HG03139 (cell line): ENCODE measurements at regions not wholly inside any gene's neighbourhood (a gene's known extent, or its start where the extent isn't known, plus 50 kb on each side); places are given as distances from the start of the nearest gene placed in this dataset.

Source experiments
- ATAC-seq: cut with Tn5 transposase; IDR thresholded peaks from one replicate; pipeline ENCODE4 v1.9.1; 2021; ENCODE audit not compliant: unreplicated experiment

DNA sequence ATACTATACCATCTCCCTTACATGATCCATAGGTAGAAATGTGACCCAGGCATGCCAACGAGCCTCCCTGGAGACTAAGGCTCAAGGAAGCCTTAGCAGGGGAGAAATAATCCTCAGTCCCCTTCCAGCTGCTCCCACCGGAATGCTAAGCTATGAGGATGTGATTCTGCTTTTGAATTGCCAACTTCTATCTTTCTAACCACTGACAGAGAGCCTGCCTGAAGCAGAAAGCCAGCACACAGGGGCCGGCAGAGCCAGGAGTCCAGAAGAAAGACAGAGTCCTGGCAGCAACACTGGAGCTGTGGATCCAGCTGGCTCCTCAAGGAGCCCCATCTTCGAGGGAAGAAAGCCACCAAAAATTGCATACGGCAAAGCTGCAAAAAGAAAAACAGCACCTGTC, 579.6 kb upstream of the CDH5 start:
- ATAC-seq, result no peak

DNA sequence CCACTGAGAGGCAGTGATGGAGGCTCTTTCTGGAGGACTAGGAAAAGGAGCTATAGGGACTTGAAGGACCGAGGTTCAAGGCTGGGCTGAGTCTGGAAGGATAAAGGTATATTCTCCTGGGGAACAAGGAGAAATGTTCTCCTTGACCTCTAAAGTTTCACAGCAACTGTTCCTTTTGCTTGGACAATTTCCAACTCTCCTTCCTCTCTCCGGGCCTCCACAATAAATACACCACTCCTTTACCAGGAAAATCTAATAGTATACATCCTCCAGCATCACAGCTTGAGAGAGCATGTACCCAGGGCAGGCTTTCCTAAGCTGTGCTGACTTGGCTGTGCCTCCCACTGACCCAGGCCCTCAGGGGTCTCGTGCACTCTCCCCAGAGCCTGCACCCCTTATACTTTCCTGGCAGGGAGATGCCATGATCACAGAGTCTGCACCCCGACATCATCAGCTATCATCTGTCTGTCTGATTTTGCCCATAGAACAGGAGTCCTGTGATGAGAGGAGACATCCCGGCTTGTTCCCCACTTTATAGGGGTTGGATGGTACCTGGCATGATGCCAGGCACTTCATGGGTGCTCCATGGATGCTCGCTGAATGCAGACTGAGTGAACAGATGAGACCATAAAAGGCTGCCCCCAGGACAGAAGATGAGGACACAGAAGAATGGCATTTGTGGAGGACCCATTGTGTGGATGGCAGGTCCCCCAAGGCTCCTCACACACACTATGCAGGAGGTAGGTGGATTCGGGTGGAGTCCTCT, 582.6 kb upstream of the CDH5 start:
- no peak for ATAC-seq

DNA sequence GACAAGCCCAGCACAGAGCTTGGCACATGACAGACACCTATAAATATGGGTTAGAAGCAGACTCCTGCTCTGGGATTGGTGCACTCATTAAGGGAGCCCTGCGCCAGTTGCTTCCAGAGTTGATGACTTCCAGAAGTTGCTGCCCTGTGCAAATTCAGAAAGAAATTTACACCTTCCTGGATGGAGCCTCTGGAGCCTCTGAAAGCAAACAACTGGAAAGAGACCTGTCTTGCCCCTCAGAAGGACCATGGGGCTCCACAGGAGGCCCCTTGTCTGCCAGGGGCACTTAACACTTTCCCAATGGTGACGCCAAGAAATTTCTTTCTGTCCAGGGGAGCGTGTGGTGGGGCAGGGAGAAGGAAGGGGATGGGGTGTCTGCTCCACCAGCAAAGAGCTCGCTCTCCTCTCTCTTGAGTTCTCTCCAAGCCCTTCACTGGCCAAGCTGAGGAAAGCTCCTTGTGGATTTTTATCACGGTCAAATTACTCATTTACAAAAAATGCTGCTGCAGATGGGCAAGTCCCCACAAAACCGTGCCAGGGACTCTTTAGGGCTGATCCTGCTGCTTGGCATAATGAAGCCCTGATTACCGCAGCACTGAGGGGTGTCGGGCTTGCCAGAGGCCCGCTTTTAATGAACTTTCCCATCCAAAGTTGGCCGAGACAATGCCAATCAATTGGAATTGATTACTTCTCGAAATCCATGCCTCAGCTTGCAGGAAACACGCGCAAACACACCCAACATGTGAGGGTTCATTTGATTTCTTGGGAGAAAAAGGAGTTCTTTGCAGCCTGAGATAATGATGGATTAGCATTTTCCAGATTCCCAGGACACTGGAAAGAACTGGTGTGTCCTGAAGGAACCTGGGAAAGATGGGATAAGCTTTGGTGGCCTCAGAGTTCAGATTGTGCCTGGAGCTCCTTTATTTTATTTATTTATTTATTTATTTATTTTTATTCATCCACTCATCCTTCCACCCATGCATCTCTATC, 583.6 kb upstream of the CDH5 start:
- no peak for ATAC-seq

DNA sequence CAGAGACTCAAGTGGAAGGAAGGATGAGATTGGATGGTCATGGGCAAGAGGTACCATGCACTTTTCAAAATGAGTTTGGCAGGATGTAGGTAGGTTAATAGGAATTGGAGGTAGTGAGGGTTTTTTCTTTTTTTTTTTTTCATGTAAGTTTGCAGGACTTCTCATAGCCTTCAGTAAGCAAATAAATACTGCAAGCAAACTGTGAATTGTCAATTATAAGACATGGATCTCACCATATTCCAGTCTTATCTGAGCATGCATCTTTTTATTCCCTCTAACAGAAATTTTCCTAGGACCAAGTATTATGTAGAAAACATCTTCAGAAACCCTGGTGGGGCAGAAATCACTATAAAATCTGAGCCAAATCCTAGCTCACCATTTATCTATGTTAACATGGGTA, 584.6 kb upstream of the CDH5 start:
- ATAC-seq, result no peak

DNA sequence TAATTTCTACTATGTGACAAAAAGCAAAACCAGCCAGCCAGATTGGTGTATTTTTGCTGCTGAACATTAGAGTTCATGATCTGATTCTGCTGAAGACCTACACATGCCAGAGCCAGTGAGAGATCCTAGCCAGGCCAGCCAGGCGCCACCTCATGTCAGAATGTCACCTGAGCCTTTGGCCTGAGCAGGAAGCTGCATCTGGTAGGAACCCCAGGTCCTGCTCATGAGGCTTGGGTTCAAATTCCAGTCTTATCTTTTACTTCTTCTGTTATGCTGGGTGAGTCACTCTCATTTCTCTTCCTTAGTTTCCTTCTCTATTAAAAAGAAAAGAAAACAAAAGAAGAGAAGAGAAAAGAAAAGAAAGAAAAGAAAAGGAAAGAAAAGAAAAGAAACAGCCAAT, 585.1 kb upstream of the CDH5 start:
- no peak for ATAC-seq

DNA sequence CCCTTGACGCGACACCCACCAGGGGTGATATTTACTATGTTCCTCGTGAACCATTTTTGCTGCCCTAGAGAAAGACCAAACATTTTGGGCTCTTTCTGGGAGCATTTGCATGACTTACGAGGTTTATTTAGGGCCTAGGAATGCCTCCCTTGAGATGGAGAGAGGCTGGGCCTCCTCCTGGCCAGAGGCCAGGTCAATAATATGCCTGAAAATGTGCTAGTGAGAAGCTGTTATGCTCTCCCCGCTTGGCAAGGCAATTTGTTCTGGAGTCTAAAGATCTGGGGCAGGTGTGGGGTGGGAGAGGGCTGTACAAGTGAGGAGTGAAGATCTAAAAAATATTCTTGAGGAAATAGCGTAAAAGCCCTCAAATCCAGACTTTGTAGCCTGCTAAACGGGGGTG, 587.3 kb upstream of the CDH5 start:
- ATAC-seq, result no peak

DNA sequence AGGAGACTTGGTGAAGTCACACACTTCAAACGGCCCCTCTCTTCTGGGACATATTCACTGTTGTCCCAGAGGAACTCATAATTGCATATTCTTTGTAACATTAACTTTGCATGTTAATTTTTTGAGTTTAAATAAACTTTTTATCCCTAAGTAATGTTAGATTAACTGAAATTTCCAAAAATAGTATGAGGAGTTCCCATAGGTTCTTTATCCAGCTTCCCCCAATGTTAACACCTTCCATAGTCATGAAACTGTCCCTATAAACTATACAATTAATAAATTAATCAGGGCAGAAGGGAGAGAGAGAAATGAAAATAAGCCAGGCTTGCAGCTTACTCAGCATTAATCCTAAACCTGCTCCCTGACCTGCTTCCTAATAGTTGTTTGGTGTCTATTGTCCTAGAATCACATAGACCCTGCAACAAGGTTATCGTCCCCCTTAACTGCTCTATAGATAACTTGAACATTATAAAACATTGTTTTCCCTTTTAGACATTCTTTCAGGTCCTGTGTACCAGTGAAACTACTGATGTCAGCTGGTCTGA, 589.8 kb upstream of the CDH5 start:
- no peak for ATAC-seq

DNA sequence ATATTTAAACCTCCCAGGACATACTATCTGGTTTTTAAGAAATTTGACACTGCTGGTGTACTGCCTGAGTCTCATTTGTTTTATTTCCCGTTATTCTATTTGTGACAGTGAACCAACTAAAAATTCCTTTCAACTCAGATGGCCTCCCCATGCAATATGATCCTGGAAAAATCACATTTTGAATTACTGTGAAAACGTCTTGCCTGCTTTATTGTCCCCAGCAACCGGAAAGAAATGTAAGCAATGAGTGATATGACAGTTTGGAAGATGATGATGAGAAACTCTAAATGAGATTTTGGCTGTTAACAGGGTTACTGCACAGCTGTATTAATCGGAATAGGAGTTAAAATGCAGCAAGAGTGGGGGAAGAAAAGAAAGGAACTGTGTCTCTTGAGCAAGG, 590.7 kb upstream of the CDH5 start:
- no peak for ATAC-seq

DNA sequence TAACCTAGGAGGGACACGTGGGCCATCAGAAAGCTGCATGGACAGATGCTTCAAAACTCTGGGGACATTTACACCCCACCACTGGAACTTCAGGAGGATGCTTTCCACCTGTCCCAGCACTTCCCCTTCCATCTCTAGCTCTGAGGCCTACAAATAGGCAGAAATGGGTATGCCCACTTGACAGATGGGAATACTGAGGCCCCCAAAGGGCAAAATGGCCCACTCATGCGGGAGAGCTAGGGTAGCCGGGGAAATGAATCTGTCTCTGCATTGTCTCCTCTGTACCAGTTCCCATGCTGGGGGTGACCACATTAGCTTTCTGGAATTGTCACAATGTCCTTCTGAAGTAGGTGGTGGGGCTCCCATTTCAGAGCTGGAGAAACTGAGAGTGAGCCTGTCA, 592.1 kb upstream of the CDH5 start:
- ATAC-seq, result no peak

DNA sequence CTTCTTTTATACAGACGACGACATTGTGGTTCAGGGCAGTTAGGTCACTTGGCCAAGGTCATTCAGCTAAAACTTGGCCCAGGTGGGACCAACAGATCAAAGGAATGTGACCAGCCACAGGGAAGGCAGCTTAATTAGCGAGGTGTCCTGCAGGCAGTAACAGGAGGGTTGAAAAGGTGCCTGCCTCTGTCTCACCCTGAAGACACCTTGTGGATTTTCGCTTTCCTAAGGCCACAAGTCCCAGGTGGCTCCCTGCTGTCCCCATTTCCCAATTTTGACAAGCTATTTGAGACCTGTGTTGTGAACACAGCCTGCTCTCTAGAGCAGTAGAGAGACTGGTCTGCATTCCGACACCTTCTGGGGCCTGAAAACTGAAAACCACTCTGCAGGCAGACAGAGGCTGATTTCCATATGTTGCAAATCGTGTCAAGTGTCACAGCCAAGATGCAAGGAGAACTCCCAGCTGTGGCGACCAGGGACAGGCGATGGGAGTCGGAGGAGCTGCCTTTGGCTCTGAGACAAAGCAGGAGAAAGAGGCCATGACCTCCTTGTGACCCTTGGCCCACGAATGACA, 593.1 kb upstream of the CDH5 start:
- no peak for ATAC-seq

DNA sequence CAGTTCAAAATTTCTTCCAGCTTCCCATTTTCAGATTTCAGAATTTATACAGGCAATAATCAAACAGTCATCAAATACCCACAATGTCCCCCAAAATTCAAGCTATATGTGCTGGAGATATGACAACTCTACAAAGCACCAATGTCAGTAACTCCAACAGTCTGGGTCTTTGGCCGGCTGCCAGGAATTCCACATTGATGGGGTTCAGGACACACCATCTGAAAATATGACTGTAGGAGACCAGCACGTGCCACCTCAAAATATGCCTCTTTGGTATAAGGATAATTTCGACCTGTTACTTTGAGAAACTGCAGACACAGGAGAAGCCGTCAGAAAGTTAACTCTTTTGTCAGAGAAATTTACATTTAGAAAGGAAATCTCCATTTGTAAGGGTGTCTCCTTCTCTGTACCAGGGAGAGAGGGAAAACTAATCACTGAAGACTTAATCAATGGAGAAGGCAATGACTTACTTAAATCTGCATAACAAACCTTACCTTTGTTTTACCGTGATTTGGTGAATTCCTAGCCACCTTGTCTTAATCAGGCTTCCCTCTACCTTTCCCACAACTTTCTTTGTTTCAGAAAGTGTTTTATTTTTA, 594.3 kb upstream of the CDH5 start:
- no peak for ATAC-seq

DNA sequence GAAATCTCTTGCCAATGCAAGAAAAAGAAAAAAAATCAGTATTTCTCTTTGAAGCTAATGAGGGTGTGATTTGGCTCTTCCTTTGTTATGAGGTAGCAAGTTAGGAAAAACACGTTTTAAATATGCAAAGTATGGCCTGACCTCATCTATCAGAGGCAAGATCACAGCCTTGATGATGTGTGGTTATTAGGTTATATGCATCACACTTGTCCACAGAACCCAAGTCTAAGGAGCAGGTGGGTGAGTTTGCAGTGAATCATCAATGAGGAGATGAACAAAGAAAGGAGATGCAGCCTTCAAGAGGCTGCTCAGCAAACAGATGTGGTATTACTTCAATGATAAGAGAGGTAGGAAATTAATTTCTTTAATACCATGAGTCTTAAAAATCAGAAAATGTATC, 594.8 kb upstream of the CDH5 start:
- no peak for ATAC-seq

DNA sequence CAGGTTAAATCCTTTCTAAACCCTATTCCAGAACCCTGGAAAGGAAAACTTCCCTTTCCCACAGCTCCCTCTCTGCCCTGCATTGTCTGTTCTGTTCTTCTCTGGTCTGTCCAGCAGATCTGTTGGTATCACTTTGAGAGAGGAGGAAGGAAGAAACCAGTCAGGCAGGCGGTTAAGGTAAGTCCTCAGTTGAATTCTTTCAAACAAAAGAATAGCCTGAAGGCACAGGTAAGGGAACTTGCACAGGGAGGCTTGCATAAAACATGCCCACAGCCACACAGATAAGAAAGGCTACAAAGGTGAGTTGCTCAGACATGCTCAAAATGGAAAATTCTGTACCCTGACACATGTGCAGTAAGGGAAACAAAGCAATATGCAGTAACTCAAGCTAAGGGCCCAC, 595.7 kb upstream of the CDH5 start:
- no peak for ATAC-seq

DNA sequence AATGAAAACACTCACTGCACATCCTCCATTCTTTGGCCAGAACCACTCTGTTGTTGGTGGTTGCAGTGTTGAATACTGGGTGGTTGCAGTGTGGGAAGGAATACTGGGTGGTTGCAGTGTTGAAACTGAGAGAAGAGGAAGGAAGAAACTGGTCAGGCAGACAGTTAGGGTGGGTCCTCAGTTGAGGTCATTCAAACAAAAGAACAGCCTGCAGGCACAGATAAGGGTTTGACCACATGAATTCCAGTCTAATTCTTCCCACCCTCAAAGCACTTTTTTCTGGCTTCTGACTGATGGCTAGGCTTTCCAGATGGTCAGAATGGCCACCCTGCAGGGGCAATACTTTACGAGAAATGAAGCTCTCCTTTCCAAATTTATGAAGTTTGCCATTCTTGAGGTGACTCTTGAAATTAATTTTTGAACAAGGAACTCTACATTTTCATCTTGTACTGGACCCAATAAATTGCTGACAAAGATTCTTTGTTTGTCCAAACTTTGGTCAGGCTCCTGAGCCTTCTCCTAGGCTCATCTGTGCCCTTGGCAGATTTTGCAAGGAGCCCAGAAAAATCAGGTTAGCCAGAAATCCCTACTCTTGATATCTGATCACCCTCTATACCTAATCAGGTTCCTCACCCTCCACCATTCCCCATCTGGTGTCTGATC, 596.6 kb upstream of the CDH5 start:
- ATAC-seq, result no peak

DNA sequence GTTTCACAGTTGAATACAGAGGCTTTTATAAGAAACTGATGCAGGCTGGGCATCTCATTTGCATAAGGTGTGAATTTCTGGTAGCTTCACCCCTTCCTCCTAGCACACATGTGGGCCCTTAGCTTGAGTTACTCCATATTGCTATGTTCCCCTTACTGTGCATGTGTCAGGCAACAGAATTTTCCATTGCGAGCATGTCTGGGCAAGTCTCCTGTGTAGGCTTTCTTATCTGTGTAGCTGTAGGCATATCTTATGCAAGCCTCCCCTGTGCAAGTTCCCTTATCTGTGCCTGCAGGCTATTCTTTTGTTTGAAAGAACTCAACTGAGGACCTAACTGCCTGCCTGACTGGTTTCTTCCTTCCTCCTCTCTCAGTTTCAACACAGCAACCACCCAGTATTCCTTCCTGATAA, 597.4 kb upstream of the CDH5 start:
- ATAC-seq, result no peak

DNA sequence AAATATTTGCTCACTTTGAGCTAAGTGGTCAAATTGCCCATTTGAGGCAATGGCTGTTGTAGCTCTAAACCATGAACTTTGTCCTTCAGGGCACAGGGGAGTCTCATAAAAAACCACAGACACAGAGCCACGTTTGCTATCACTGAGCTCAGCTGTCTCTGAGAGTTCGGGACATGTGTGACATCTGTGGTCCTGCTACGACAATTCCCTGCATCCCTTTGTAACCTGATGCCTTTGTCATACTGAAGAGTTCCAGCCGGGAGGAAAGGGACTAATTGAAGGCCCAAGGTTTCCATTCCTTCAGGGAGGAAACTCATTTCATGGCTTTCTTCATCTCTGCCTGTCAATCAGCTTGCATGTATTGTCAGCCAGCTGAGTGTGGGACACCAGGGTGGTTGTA, 599.4 kb upstream of the CDH5 start:
- no peak for ATAC-seq

DNA sequence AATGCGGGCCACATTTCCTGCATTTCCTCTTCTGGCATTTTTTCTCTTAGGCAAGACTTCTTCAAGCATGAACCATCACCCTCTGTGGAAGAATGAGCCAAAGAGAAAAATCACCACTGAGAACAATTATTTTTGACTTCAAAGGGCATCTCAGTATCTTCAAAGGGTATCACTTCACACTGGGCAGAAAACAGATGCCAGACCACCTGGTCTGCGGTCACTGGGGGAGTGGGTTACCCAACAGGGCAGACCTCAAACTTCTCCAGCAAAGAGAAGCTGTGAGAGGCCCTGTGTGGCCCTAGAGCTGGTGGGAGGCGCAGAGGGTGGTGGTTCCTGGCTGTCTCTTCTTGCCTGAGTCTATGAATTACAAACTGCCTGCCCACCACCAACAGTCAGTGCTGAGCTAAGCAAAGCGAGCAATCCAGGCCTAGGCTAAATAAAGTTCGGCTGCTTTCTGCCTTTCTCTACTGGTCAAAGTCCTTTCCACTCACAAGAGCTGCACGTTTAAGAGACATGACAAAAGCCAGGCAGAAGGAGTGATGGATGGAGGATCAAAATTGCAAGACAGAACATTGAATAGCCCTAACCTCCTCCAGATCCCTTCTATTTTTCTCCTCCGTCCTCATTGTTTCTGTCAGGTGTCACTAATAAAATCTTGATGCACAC, 602.7 kb upstream of the CDH5 start:
- no peak for ATAC-seq

DNA sequence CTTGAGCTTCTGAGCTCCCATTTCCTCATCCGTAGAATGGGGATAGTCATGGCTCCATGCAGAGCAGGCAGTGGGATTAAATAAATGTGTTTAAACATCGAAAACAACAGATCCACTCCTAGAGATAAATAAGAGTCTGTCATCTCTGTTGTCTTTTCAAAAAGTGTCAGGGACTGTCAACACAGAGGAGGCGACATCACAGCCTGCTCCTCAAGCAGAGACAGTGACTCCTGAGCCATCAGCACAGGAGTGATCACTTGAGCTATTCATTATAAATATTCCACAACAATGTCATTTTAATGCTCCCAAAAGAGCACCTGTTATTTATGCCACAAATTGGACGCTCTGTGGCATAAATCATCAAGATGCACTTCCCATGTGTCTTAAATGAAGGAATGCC, 605.6 kb upstream of the CDH5 start:
- no peak for ATAC-seq

DNA sequence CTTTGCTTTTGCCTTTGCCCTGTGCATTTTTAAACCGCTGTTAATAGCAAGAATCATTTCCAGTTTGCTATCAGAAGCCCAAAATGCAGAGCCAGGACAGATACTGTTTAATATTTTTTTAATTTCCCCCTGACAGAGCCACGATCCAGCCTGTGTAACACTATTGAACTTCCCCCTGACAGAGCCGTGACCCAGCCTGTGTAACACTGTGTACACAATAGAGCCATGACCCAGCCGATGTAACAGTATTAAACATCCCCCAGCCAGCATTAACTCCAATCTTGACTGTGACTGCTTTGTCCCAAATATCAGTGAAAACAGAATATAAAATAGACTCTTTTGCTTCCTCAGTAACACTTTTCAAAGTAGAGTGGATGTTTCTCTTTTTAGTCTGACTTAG, 607.9 kb upstream of the CDH5 start:
- no peak for ATAC-seq

DNA sequence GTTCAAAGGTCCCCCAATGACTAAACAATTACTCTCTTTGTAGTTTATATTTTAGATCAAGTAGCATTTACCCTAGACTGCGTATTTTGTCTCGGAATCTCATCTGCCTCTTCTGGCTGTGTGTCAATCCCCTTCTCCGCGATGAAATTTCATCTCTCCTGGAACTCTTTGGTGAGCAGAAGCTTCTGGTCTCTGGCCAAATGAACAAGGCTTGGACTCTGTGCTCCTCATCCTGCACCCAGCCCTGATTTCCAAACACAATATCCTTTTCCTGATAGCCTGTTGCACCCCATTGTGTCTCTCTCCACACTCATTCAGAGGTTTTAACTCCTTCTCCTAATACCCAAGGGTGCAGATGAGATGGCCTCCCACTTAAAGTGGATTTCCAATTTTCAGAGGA, 609.4 kb upstream of the CDH5 start:
- ATAC-seq, result no peak
